Liver (tissue), 3 donors: ENCODE measurements at regions not wholly inside any gene's neighbourhood (a gene's known extent, or its start where the extent isn't known, plus 50 kb on each side); places are given as distances from the start of the nearest gene placed in this dataset.

ENCODE experiments used
- ATF3 ChIP-seq: IDR thresholded peaks from 2 replicates; pipeline ENCODE4 v1.6.1; 2016; ENCODE audit warnings: antibody characterized with exemption
- CTCF ChIP-seq: fragments of 150-350 bp; IDR thresholded peaks from 2 replicates; pipeline ENCODE4 v1.5.1; 2017; ENCODE audit warnings: improper control_type of control experiment, low read depth, low read length; ENCODE audit not compliant: missing input control
- FOXA1 ChIP-seq: IDR thresholded peaks from 2 replicates; pipeline ENCODE4 v1.6.1; 2016; ENCODE audit warnings: antibody characterized with exemption
- GABPA ChIP-seq, 2 donors: IDR thresholded peaks in 1 of 2; conservative IDR thresholded peaks in 1 of 2; 2 replicates each; pipeline ENCODE4 v1.6.1; 2016; ENCODE audit warnings: antibody characterized with exemption in 2 of 2, mild to moderate bottlenecking in 1 of 2, moderate library complexity in 1 of 2
- HNF4A ChIP-seq, 2 donors: conservative IDR thresholded peaks; 2 replicates each; pipeline ENCODE4 v1.6.1; 2016; ENCODE audit warnings: antibody characterized with exemption in 2 of 2, mild to moderate bottlenecking in 2 of 2
- JUND ChIP-seq, 2 donors: IDR thresholded peaks; 2 replicates each; pipeline ENCODE4 v1.6.1; 2016; ENCODE audit warnings: antibody characterized with exemption in 2 of 2
- MAX ChIP-seq: IDR thresholded peaks from 2 replicates; pipeline ENCODE4 v1.6.1; 2016; ENCODE audit warnings: antibody characterized with exemption
- NR2F2 ChIP-seq: IDR thresholded peaks from 2 replicates; pipeline ENCODE4 v1.6.1; 2016; ENCODE audit warnings: antibody characterized with exemption
- RAD21 ChIP-seq, 2 donors: IDR thresholded peaks; 2 replicates each; pipeline ENCODE4 v1.6.1; 2016; ENCODE audit warnings: antibody characterized with exemption in 2 of 2, mild to moderate bottlenecking in 2 of 2
- REST ChIP-seq: IDR thresholded peaks from 2 replicates; pipeline ENCODE4 v1.6.1; 2016; ENCODE audit warnings: antibody characterized with exemption, mild to moderate bottlenecking
- RXRA ChIP-seq, 2 donors: IDR thresholded peaks; 2 replicates each; pipeline ENCODE4 v1.6.1; 2017 to 2018; ENCODE audit warnings: antibody characterized with exemption in 2 of 2, mild to moderate bottlenecking in 1 of 2
- TAF1 ChIP-seq: conservative IDR thresholded peaks from 2 replicates; pipeline ENCODE4 v1.6.1; 2016; ENCODE audit warnings: antibody characterized with exemption, mild to moderate bottlenecking
- donor health status: healthy.
- donor health status: healthy.

GRCh38 chr17:13429201-13429600 lies 172.5 kb downstream of the HS3ST3A1 start:
- no peak for TF ChIP-seq RXRA (IDR thresholded peaks at IDR 0.05)
- no peak for TF ChIP-seq CTCF
- no peak for TF ChIP-seq TAF1
- no peak for TF ChIP-seq REST
- no peak for TF ChIP-seq MAX
- TF ChIP-seq NR2F2 = no peak
- no peak for TF ChIP-seq HNF4A (conservative IDR thresholded peaks at IDR 0.05)
- no peak for TF ChIP-seq FOXA1
- TF ChIP-seq RAD21 (IDR thresholded peaks at IDR 0.05) = no peak
- no peak for TF ChIP-seq GABPA (IDR thresholded peaks at IDR 0.05 in 1 of 2, conservative IDR thresholded peaks at IDR 0.05 in 1 of 2)
- no peak for TF ChIP-seq JUND (IDR thresholded peaks at IDR 0.05)
- no peak for TF ChIP-seq ATF3
